ENCODE measurements at regions not wholly inside any gene's neighbourhood (a gene's known extent, or its start where the extent isn't known, plus 50 kb on each side); places are given as distances from the start of the nearest gene placed in this dataset.

- no peak overlapping the region for H4K8ac ChIP-seq (ENCODE audit: low read depth, low read length)
- peaks cover 0 to 8% of the 10 kb centered on the region in 2 donors for H3K9me3 ChIP-seq (replicated peaks in 1 of 2; ENCODE audit: control insufficient read depth in 2 of 2, insufficient read depth in 1 of 2, low read depth in 1 of 2, low read length in 2 of 2)
- H3K9ac ChIP-seq (ENCODE audit: low read depth, low read length, poor library complexity), result no peak overlapping the region
- no peaks in the 10 kb centered on the region for H3K4me1 ChIP-seq (ENCODE audit: control insufficient read depth in 2 of 2, insufficient read depth in 1 of 2, low read depth in 1 of 2, low read length in 2 of 2)
- H2AFZ ChIP-seq (ENCODE audit: low read length), result no peak overlapping the region
- no peak overlapping the region for H2BK15ac ChIP-seq (ENCODE audit: low read length)
- no peak overlapping the region for H3K4me2 ChIP-seq (ENCODE audit: insufficient read depth, low read length, poor library complexity, severe bottlenecking)
- H2BK12ac ChIP-seq (ENCODE audit: low read length), result no peak overlapping the region
- no peak overlapping the region for H4K91ac ChIP-seq (ENCODE audit: low read depth, low read length, poor library complexity)
- no peak overlapping the region for H2BK5ac ChIP-seq (ENCODE audit: low read length)
- H3K23ac ChIP-seq (ENCODE audit: low read depth, low read length, poor library complexity), result no peak overlapping the region
- no peak overlapping the region for H3K18ac ChIP-seq (ENCODE audit: low read length)
- H3K36me3 ChIP-seq (replicated peaks in 1 of 2; ENCODE audit: control insufficient read depth in 2 of 2, insufficient read depth in 2 of 2, low read length in 2 of 2), result no peaks in the 10 kb centered on the region
- WGBS, 2 donors (ENCODE audit: extremely low coverage in 2 of 2, insufficient read length in 2 of 2, insufficient replicate concordance in 1 of 2), result no CpG with 5 or more reads among the region's 2 CpGs
- no peaks in the 10 kb centered on the region for H3K79me1 ChIP-seq (ENCODE audit: low read depth, low read length)
- H3K4me3 ChIP-seq (ENCODE audit: low read length in 2 of 2), result no peak overlapping the region
- no peak overlapping the region for H3K27ac ChIP-seq (replicated peaks; ENCODE audit: low read length)
- H3K4ac ChIP-seq (ENCODE audit: low read length), result no peak overlapping the region
- no peak overlapping the region for H2BK120ac ChIP-seq (ENCODE audit: low read depth, low read length)
- H3K27me3 ChIP-seq (ENCODE audit: control insufficient read depth in 3 of 3, insufficient read depth in 3 of 3, low read depth in 1 of 3, low read length in 3 of 3), result no peaks in the 10 kb centered on the region
- H3K14ac ChIP-seq (ENCODE audit: low read length), result no peak overlapping the region
- no peak overlapping the region for H2AK5ac ChIP-seq (ENCODE audit: low read depth, low read length)
- no peak for DNase-seq (ENCODE audit: low spot score)
These were observed 215.0 kb upstream of the LRIG1 start for GRCh38 chr3:66715806-66716205.

GRCh38 chr3:66717806-66718205, 217.0 kb upstream of the LRIG1 start:
- Histone ChIP-seq H2AK5ac (ENCODE audit: low read depth, low read length) (no peak overlapping the region), H3K79me1 (ENCODE audit: low read depth, low read length) (no peaks in the 10 kb centered on the region), H4K8ac (ENCODE audit: low read depth, low read length) (no peak overlapping the region), H3K27ac (replicated peaks; ENCODE audit: low read length) (no peak overlapping the region), H2BK12ac (ENCODE audit: low read length) (no peak overlapping the region), H3K9ac (ENCODE audit: low read depth, low read length, poor library complexity) (no peak overlapping the region), H3K18ac (ENCODE audit: low read length) (no peak overlapping the region), H3K27me3 (ENCODE audit: control insufficient read depth in 3 of 3, insufficient read depth in 3 of 3, low read depth in 1 of 3, low read length in 3 of 3) (no peaks in the 10 kb centered on the region), H2AFZ (ENCODE audit: low read length) (no peak overlapping the region), H3K4me3 (ENCODE audit: low read length in 2 of 2) (no peak overlapping the region), H3K14ac (ENCODE audit: low read length) (no peak overlapping the region), H4K91ac (ENCODE audit: low read depth, low read length, poor library complexity) (no peak overlapping the region), H3K4me2 (ENCODE audit: insufficient read depth, low read length, poor library complexity, severe bottlenecking) (no peak overlapping the region), H2BK120ac (ENCODE audit: low read depth, low read length) (no peak overlapping the region), H3K4ac (ENCODE audit: low read length) (no peak overlapping the region), H3K9me3 (replicated peaks in 1 of 2; ENCODE audit: control insufficient read depth in 2 of 2, insufficient read depth in 1 of 2, low read depth in 1 of 2, low read length in 2 of 2) (peaks cover 0 to 8% of the 10 kb centered on the region in 2 donors), H2BK15ac (ENCODE audit: low read length) (no peak overlapping the region), H2BK5ac (ENCODE audit: low read length) (no peak overlapping the region), H3K36me3 (replicated peaks in 1 of 2; ENCODE audit: control insufficient read depth in 2 of 2, insufficient read depth in 2 of 2, low read length in 2 of 2) (no peaks in the 10 kb centered on the region), H3K4me1 (ENCODE audit: control insufficient read depth in 2 of 2, insufficient read depth in 1 of 2, low read depth in 1 of 2, low read length in 2 of 2) (peaks cover 2 to 5% of the 10 kb centered on the region in 2 donors), H3K23ac (ENCODE audit: low read depth, low read length, poor library complexity) (no peak overlapping the region)
- DNase-seq (ENCODE audit: low spot score), result no peak
- WGBS, 2 donors (ENCODE audit: extremely low coverage in 2 of 2, insufficient read length in 2 of 2, insufficient replicate concordance in 1 of 2), result no CpG with 5 or more reads among the region's 7 CpGs

- Histone ChIP-seq H3K9me3 (replicated peaks in 1 of 2; ENCODE audit: control insufficient read depth in 2 of 2, insufficient read depth in 1 of 2, low read depth in 1 of 2, low read length in 2 of 2) (peaks cover 0 to 8% of the 10 kb centered on the region in 2 donors), H3K9ac (ENCODE audit: low read depth, low read length, poor library complexity) (no peak overlapping the region), H3K27me3 (ENCODE audit: control insufficient read depth in 3 of 3, insufficient read depth in 3 of 3, low read depth in 1 of 3, low read length in 3 of 3) (no peaks in the 10 kb centered on the region), H4K8ac (ENCODE audit: low read depth, low read length) (no peak overlapping the region), H4K91ac (ENCODE audit: low read depth, low read length, poor library complexity) (no peak overlapping the region), H3K4ac (ENCODE audit: low read length) (no peak overlapping the region), H3K4me1 (ENCODE audit: control insufficient read depth in 2 of 2, insufficient read depth in 1 of 2, low read depth in 1 of 2, low read length in 2 of 2) (peaks cover 2 to 9% of the 10 kb centered on the region in 2 donors), H3K18ac (ENCODE audit: low read length) (no peak overlapping the region), H2AK5ac (ENCODE audit: low read depth, low read length) (no peak overlapping the region), H3K27ac (replicated peaks; ENCODE audit: low read length) (no peak overlapping the region), H3K23ac (ENCODE audit: low read depth, low read length, poor library complexity) (no peak overlapping the region), H2BK5ac (ENCODE audit: low read length) (no peak overlapping the region), H3K4me2 (ENCODE audit: insufficient read depth, low read length, poor library complexity, severe bottlenecking) (no peak overlapping the region), H2BK120ac (ENCODE audit: low read depth, low read length) (no peak overlapping the region), H3K36me3 (replicated peaks in 1 of 2; ENCODE audit: control insufficient read depth in 2 of 2, insufficient read depth in 2 of 2, low read length in 2 of 2) (no peaks in the 10 kb centered on the region), H2BK12ac (ENCODE audit: low read length) (no peak overlapping the region), H3K14ac (ENCODE audit: low read length) (no peak overlapping the region), H3K79me1 (ENCODE audit: low read depth, low read length) (no peaks in the 10 kb centered on the region), H2AFZ (ENCODE audit: low read length) (no peak overlapping the region), H3K4me3 (ENCODE audit: low read length in 2 of 2) (no peak overlapping the region), H2BK15ac (ENCODE audit: low read length) (no peak overlapping the region)
- DNase-seq (ENCODE audit: low spot score), result no peak
- no CpG with 5 or more reads among the region's 6 CpGs for WGBS, 2 donors (ENCODE audit: extremely low coverage in 2 of 2, insufficient read length in 2 of 2, insufficient replicate concordance in 1 of 2)
These were observed 219.1 kb upstream of the LRIG1 start for GRCh38 chr3:66719796-66720356.

- Histone ChIP-seq H3K36me3 (replicated peaks in 1 of 2; ENCODE audit: control insufficient read depth in 2 of 2, insufficient read depth in 2 of 2, low read length in 2 of 2) (no peaks in the 10 kb centered on the region), H3K27me3 (ENCODE audit: control insufficient read depth in 3 of 3, insufficient read depth in 3 of 3, low read depth in 1 of 3, low read length in 3 of 3) (no peaks in the 10 kb centered on the region), H3K14ac (ENCODE audit: low read length) (no peak overlapping the region), H4K8ac (ENCODE audit: low read depth, low read length) (no peak overlapping the region), H3K4me2 (ENCODE audit: insufficient read depth, low read length, poor library complexity, severe bottlenecking) (no peak overlapping the region), H3K9me3 (replicated peaks in 1 of 2; ENCODE audit: control insufficient read depth in 2 of 2, insufficient read depth in 1 of 2, low read depth in 1 of 2, low read length in 2 of 2) (peaks cover 0 to 8% of the 10 kb centered on the region in 2 donors), H3K4ac (ENCODE audit: low read length) (no peak overlapping the region), H3K18ac (ENCODE audit: low read length) (no peak overlapping the region), H2AK5ac (ENCODE audit: low read depth, low read length) (no peak overlapping the region), H2AFZ (ENCODE audit: low read length) (no peak overlapping the region), H3K4me3 (ENCODE audit: low read length in 2 of 2) (no peak overlapping the region), H2BK12ac (ENCODE audit: low read length) (no peak overlapping the region), H3K23ac (ENCODE audit: low read depth, low read length, poor library complexity) (no peak overlapping the region), H3K79me1 (ENCODE audit: low read depth, low read length) (no peaks in the 10 kb centered on the region), H3K27ac (replicated peaks; ENCODE audit: low read length) (no peak overlapping the region), H3K9ac (ENCODE audit: low read depth, low read length, poor library complexity) (no peak overlapping the region), H2BK15ac (ENCODE audit: low read length) (no peak overlapping the region), H4K91ac (ENCODE audit: low read depth, low read length, poor library complexity) (no peak overlapping the region), H2BK120ac (ENCODE audit: low read depth, low read length) (no peak overlapping the region), H3K4me1 (ENCODE audit: control insufficient read depth in 2 of 2, insufficient read depth in 1 of 2, low read depth in 1 of 2, low read length in 2 of 2) (peaks cover 2 to 9% of the 10 kb centered on the region in 2 donors), H2BK5ac (ENCODE audit: low read length) (no peak overlapping the region)
- DNase-seq (ENCODE audit: low spot score), result no peak
- no CpG with 5 or more reads among the region's 4 CpGs for WGBS, 2 donors (ENCODE audit: extremely low coverage in 2 of 2, insufficient read length in 2 of 2, insufficient replicate concordance in 1 of 2)
These were observed 219.7 kb upstream of the LRIG1 start for GRCh38 chr3:66720508-66720907.

All from neuronal stem cell (in vitro differentiated cells).